ENCODE measurements at regions not wholly inside any gene's neighbourhood (a gene's known extent, or its start where the extent isn't known, plus 50 kb on each side); places are given as distances from the start of the nearest gene placed in this dataset.

DNA sequence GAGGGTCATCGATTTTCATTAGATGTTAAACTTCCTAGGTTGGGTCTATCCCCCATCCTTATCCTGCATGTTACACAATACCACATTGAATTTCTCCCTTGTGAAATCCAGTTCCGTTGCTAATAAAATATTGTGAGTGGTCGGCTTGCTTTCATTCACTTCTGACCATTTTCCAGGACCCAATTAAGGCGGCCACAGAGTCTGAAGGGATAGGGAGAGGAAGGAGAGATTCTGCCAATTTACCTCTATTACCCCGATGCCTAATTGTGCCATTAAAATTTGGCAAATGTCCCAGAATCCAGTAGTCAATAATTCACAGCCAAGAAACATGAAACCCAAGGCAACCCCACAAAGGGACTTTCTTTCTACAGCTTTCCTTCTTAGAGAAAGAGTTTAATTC lies 129.9 kb downstream of the IPMK start:
- POLR2A ChIA-PET = no interaction called here
- no peaks in the 10 kb centered on the region for H3K9me3 ChIP-seq
- H4K20me1 ChIP-seq (ENCODE audit: insufficient read depth) = no peaks in the 10 kb centered on the region
- no peak overlapping the region for H2AFZ ChIP-seq (ENCODE audit: low read depth)
- no peak overlapping the region for H3K4me2 ChIP-seq
- DNase-seq = peak; percentile 13
- no peaks in the 10 kb centered on the region; the same call in 1 of the 2 replicates for H3K27me3 ChIP-seq (ENCODE audit: insufficient read depth)
- no peaks in the 10 kb centered on the region for H3K36me3 ChIP-seq (replicated peaks in 1 of 2; ENCODE audit: control insufficient read depth in 1 of 2, insufficient read depth in 2 of 2, low read length in 1 of 2)
- no peaks in the 10 kb centered on the region for H3K79me2 ChIP-seq (ENCODE audit: insufficient read depth)
- WGBS (ENCODE audit: low lambda C conversion rate) = 6% methylated on average over 5 of the region's 5 CpGs
- no peaks in the 10 kb centered on the region for H3F3A ChIP-seq (replicated peaks; ENCODE audit: insufficient read depth)
- no peak overlapping the region for H3K9ac ChIP-seq
- no peaks in the 10 kb centered on the region; a peak in 2 of 4 replicates for H3K4me1 ChIP-seq (ENCODE audit: control insufficient read depth in 1 of 2, insufficient read depth in 2 of 2, low read depth in 1 of 2, low read length in 1 of 2)
- TF ChIP-seq, protein P1, sequence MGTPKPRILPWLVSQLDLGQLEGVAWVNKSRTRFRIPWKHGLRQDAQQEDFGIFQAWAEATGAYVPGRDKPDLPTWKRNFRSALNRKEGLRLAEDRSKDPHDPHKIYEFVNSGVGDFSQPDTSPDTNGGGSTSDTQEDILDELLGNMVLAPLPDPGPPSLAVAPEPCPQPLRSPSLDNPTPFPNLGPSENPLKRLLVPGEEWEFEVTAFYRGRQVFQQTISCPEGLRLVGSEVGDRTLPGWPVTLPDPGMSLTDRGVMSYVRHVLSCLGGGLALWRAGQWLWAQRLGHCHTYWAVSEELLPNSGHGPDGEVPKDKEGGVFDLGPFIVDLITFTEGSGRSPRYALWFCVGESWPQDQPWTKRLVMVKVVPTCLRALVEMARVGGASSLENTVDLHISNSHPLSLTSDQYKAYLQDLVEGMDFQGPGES (IDR thresholded peaks at IDR 0.05; ENCODE audit: low read depth, low read length) = no peak
- TF ChIP-seq MXI1 (IDR thresholded peaks at IDR 0.05; ENCODE audit: low read depth, low read length) = no peak
- TF ChIP-seq RCOR1 (IDR thresholded peaks at IDR 0.05; ENCODE audit: low read length) = no peak
- TF ChIP-seq EP300 (IDR thresholded peaks at IDR 0.05; ENCODE audit: borderline replicate concordance in 1 of 2, low read depth in 1 of 2, low read length in 1 of 2) = no peak
- TF ChIP-seq TAF1 (IDR thresholded peaks at IDR 0.05; ENCODE audit: borderline replicate concordance, low read depth, low read length) = no peak
- no peak for TF ChIP-seq YY1 (IDR thresholded peaks at IDR 0.05; ENCODE audit: low read depth)
- TF ChIP-seq, protein P2, sequence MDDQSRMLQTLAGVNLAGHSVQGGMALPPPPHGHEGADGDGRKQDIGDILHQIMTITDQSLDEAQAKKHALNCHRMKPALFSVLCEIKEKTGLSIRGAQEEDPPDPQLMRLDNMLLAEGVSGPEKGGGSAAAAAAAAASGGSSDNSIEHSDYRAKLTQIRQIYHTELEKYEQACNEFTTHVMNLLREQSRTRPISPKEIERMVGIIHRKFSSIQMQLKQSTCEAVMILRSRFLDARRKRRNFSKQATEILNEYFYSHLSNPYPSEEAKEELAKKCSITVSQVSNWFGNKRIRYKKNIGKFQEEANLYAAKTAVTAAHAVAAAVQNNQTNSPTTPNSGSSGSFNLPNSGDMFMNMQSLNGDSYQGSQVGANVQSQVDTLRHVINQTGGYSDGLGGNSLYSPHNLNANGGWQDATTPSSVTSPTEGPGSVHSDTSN (IDR thresholded peaks at IDR 0.05) = no peak
- TF ChIP-seq, protein P3, sequence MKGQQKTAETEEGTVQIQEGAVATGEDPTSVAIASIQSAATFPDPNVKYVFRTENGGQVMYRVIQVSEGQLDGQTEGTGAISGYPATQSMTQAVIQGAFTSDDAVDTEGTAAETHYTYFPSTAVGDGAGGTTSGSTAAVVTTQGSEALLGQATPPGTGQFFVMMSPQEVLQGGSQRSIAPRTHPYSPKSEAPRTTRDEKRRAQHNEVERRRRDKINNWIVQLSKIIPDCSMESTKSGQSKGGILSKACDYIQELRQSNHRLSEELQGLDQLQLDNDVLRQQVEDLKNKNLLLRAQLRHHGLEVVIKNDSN (IDR thresholded peaks at IDR 0.05; ENCODE audit: borderline replicate concordance, low read depth) = no peak
- TF ChIP-seq, protein P4, sequence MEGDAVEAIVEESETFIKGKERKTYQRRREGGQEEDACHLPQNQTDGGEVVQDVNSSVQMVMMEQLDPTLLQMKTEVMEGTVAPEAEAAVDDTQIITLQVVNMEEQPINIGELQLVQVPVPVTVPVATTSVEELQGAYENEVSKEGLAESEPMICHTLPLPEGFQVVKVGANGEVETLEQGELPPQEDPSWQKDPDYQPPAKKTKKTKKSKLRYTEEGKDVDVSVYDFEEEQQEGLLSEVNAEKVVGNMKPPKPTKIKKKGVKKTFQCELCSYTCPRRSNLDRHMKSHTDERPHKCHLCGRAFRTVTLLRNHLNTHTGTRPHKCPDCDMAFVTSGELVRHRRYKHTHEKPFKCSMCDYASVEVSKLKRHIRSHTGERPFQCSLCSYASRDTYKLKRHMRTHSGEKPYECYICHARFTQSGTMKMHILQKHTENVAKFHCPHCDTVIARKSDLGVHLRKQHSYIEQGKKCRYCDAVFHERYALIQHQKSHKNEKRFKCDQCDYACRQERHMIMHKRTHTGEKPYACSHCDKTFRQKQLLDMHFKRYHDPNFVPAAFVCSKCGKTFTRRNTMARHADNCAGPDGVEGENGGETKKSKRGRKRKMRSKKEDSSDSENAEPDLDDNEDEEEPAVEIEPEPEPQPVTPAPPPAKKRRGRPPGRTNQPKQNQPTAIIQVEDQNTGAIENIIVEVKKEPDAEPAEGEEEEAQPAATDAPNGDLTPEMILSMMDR (IDR thresholded peaks at IDR 0.05) = no peak
- no peak for TF ChIP-seq SMC3 (IDR thresholded peaks at IDR 0.05; ENCODE audit: low read depth, low read length)
- TF ChIP-seq EZH2phosphoT487 (IDR thresholded peaks at IDR 0.05; ENCODE audit: borderline replicate concordance, low read depth) = no peak
- no peak for TF ChIP-seq FOSL2 (IDR thresholded peaks at IDR 0.05; ENCODE audit: borderline replicate concordance, low read depth)
- no peak for TF ChIP-seq JUND (IDR thresholded peaks at IDR 0.05)
- TF ChIP-seq, protein P5, sequence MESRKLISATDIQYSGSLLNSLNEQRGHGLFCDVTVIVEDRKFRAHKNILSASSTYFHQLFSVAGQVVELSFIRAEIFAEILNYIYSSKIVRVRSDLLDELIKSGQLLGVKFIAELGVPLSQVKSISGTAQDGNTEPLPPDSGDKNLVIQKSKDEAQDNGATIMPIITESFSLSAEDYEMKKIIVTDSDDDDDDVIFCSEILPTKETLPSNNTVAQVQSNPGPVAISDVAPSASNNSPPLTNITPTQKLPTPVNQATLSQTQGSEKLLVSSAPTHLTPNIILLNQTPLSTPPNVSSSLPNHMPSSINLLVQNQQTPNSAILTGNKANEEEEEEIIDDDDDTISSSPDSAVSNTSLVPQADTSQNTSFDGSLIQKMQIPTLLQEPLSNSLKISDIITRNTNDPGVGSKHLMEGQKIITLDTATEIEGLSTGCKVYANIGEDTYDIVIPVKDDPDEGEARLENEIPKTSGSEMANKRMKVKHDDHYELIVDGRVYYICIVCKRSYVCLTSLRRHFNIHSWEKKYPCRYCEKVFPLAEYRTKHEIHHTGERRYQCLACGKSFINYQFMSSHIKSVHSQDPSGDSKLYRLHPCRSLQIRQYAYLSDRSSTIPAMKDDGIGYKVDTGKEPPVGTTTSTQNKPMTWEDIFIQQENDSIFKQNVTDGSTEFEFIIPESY (IDR thresholded peaks at IDR 0.05; ENCODE audit: borderline replicate concordance, low read depth) = no peak
- H3K27ac ChIP-seq (ENCODE audit: low read depth in 2 of 2, low read length in 1 of 2) = no peak overlapping the region
- no peak overlapping the region for H3K4me3 ChIP-seq (ENCODE audit: low read depth in 2 of 2, low read length in 1 of 2)
- no peaks in the 10 kb centered on the region for H3K9me2 ChIP-seq
- CTCF ChIA-PET = no interaction called here
